ENCODE measurements at regions not wholly inside any gene's neighbourhood (a gene's known extent, or its start where the extent isn't known, plus 50 kb on each side); places are given as distances from the start of the nearest gene placed in this dataset.

GRCh38 chr1:36743286-36744005 is 260.7 kb upstream of the CSF3R start:
- DNase-seq, result peak; percentile 36

- DNase-seq, result no peak
These were observed 258.4 kb upstream of the CSF3R start for GRCh38 chr1:36741066-36741465.

- DNase-seq, result no peak
These were observed 257.7 kb upstream of the CSF3R start for GRCh38 chr1:36740446-36740845.

GRCh38 chr1:36739703-36740289 is 257.1 kb upstream of the CSF3R start:
- DNase-seq, result no peak

GRCh38 chr1:36738245-36738644 is 255.5 kb upstream of the CSF3R start:
- DNase-seq, result no peak

GRCh38 chr1:36737767-36738166 is 255.1 kb upstream of the CSF3R start:
- no peak for DNase-seq

- DNase-seq, result no peak
These were observed 254.4 kb upstream of the CSF3R start for GRCh38 chr1:36737038-36737555.

GRCh38 chr1:36735939-36736730 is 253.4 kb upstream of the CSF3R start:
- no peak for DNase-seq

- no peak for DNase-seq
These were observed 252.7 kb upstream of the CSF3R start for GRCh38 chr1:36735436-36735835.

- DNase-seq, result no peak
These were observed 251.6 kb upstream of the CSF3R start for GRCh38 chr1:36734356-36734755.

- DNase-seq, result no peak
These were observed 251.0 kb upstream of the CSF3R start for GRCh38 chr1:36733748-36734147.

- DNase-seq, result no peak
These were observed 249.3 kb upstream of the CSF3R start for GRCh38 chr1:36732015-36732356.

- peak; percentile 84 for DNase-seq
These were observed 248.7 kb upstream of the CSF3R start for GRCh38 chr1:36731226-36732014.

GRCh38 chr1:36730599-36730998 is 247.9 kb upstream of the CSF3R start:
- DNase-seq, result no peak

- no peak for DNase-seq
These were observed 247.2 kb upstream of the CSF3R start for GRCh38 chr1:36729716-36730510.

GRCh38 chr1:36729289-36729688 is 246.6 kb upstream of the CSF3R start:
- no peak for DNase-seq

- no peak for DNase-seq
These were observed 246.1 kb upstream of the CSF3R start for GRCh38 chr1:36728846-36729245.

GRCh38 chr1:36728051-36728450 is 245.3 kb upstream of the CSF3R start:
- no peak for DNase-seq

GRCh38 chr1:36725151-36725550 is 242.4 kb upstream of the CSF3R start:
- no peak for DNase-seq

- DNase-seq, result no peak
These were observed 241.1 kb upstream of the CSF3R start for GRCh38 chr1:36723813-36724212.

GRCh38 chr1:36722871-36723270 is 240.2 kb upstream of the CSF3R start:
- DNase-seq, result no peak

GRCh38 chr1:36721261-36721660 is 238.5 kb upstream of the CSF3R start:
- DNase-seq, result no peak

Data from NCI-H2029 (cell line).